GM23338 (cell line): ENCODE measurements at regions not wholly inside any gene's neighbourhood (a gene's known extent, or its start where the extent isn't known, plus 50 kb on each side); places are given as distances from the start of the nearest gene placed in this dataset.

ENCODE experiments used
- ATAC-seq: fragments of 200-7000 bp; cut with Tn5 transposase; 3 replicates; pipeline ENCODE4 v1.9.1; 2020
- DNase-seq: peaks from one replicate; pipeline ENCODE4 v3.0.0-alpha.2; 2015; ENCODE audit warnings: low spot score
- H2AFZ ChIP-seq: fragments of 200-600 bp; sonication (generic); 2 replicates; pipeline ENCODE4 v1.8.0; 2016; ENCODE audit warnings: antibody characterized with exemption, mild to moderate bottlenecking, moderate library complexity
- H3F3A ChIP-seq: fragments of 200-600 bp; sonication (generic); replicated peaks from 2 replicates; pipeline ENCODE4 v1.8.0; 2017; ENCODE audit warnings: antibody characterized with exemption, mixed run types, low read depth
- H3K27ac ChIP-seq: fragments of 200-600 bp; sonication (generic); 2 replicates; pipeline ENCODE4 v1.6.1; 2016; ENCODE audit warnings: low read depth
- H3K27me3 ChIP-seq: fragments of 200-600 bp; sonication (generic); 2 replicates; pipeline ENCODE4 v1.8.0; 2016; ENCODE audit warnings: mild to moderate bottlenecking, mixed run types, moderate library complexity; ENCODE audit not compliant: insufficient read depth
- H3K36me3 ChIP-seq: fragments of 200-600 bp; sonication (generic); 2 replicates; pipeline ENCODE4 v1.8.0; 2016; ENCODE audit warnings: mild to moderate bottlenecking; ENCODE audit not compliant: insufficient read depth
- H3K4me1 ChIP-seq: fragments of 200-600 bp; sonication (generic); 2 replicates; pipeline ENCODE4 v1.8.0; 2016; ENCODE audit warnings: mild to moderate bottlenecking, moderate library complexity; ENCODE audit not compliant: insufficient read depth
- H3K4me2 ChIP-seq: fragments of 200-600 bp; sonication (generic); 2 replicates; pipeline ENCODE4 v1.7.1; 2017; ENCODE audit warnings: mixed run types
- H3K4me3 ChIP-seq: fragments of 200-600 bp; sonication (generic); 2 replicates; pipeline ENCODE4 v1.6.1; 2016; ENCODE audit warnings: mixed run types
- H3K79me2 ChIP-seq: fragments of 200-600 bp; sonication (generic); replicated peaks from 2 replicates; pipeline ENCODE4 v1.8.0; 2017; ENCODE audit warnings: mild to moderate bottlenecking; ENCODE audit not compliant: insufficient read depth
- H3K9me2 ChIP-seq: fragments of 200-600 bp; sonication (generic); 2 replicates; pipeline ENCODE4 v1.8.0; 2017; ENCODE audit not compliant: insufficient read depth
- H4K20me1 ChIP-seq: fragments of 200-600 bp; sonication (generic); replicated peaks from 2 replicates; pipeline ENCODE4 v1.8.0; 2017; ENCODE audit warnings: mild to moderate bottlenecking; ENCODE audit not compliant: insufficient read depth
- H3K27ac Mint-ChIP-seq: 2 replicates; pipeline ENCODE4 v1.8.0; 2020; ENCODE audit warnings: inconsistent platforms, mild to moderate bottlenecking, moderate library complexity, mixed read lengths
- H3K27me3 Mint-ChIP-seq: 3 replicates; pipeline ENCODE4 v1.8.0; 2022; ENCODE audit warnings: low read depth, mild to moderate bottlenecking, moderate library complexity, mixed read lengths, inconsistent platforms; ENCODE audit not compliant: insufficient read depth, poor library complexity
- H3K36me3 Mint-ChIP-seq: 3 replicates; pipeline ENCODE4 v1.8.0; 2021; ENCODE audit warnings: low read depth, mild to moderate bottlenecking, inconsistent platforms, moderate library complexity, mixed read lengths
- H3K4me1 Mint-ChIP-seq: 3 replicates; pipeline ENCODE4 v1.8.0; 2020; ENCODE audit warnings: mild to moderate bottlenecking, inconsistent platforms, mixed read lengths
- H3K4me3 Mint-ChIP-seq: 3 replicates; pipeline ENCODE4 v1.8.0; 2021; ENCODE audit warnings: moderate library complexity, mild to moderate bottlenecking, inconsistent platforms, mixed read lengths
- H3K9me3 Mint-ChIP-seq: 3 replicates; pipeline ENCODE4 v1.8.0; 2020; ENCODE audit warnings: moderate library complexity, mild to moderate bottlenecking, inconsistent platforms, mixed read lengths
- CREB1 ChIP-seq: fragments of 250-450 bp; sonication (Bioruptor Pico); IDR thresholded peaks from 2 replicates; pipeline ENCODE4 v1.5.0; 2020; ENCODE audit warnings: low read depth, mild to moderate bottlenecking, moderate library complexity
- CTCF ChIP-seq, 2 experiments: fragments of 200-600 bp in 1 of 2; sonication (generic) in 1 of 2; conservative IDR thresholded peaks; 2 replicates each; pipeline versions ENCODE4 v1.5.1 to v1.6.1; 2016 to 2017; ENCODE audit warnings: antibody characterized with exemption in 2 of 2, low read depth in 2 of 2, mild to moderate bottlenecking in 2 of 2, moderate library complexity in 1 of 2
- EZH2 ChIP-seq: fragments of 200-600 bp; sonication (generic); IDR thresholded peaks from one replicate; pipeline ENCODE4 v1.8.0; 2017; ENCODE audit warnings: antibody characterized with exemption, mild to moderate bottlenecking, low read depth; ENCODE audit not compliant: unreplicated experiment
- EZH2phosphoT487 ChIP-seq: fragments of 200-600 bp; sonication (generic); IDR thresholded peaks from one replicate; pipeline ENCODE4 v1.8.1; 2018; ENCODE audit warnings: antibody characterized with exemption; ENCODE audit not compliant: unreplicated experiment
- JUNB ChIP-seq: IDR thresholded peaks from one replicate; pipeline ENCODE4 v1.6.1; 2016; ENCODE audit warnings: antibody characterized with exemption; ENCODE audit not compliant: unreplicated experiment
- NANOG ChIP-seq: IDR thresholded peaks from 2 replicates; pipeline ENCODE4 v1.6.1; 2016; ENCODE audit warnings: antibody characterized with exemption, borderline replicate concordance
- POLR2AphosphoS5 ChIP-seq: IDR thresholded peaks from 2 replicates; pipeline ENCODE4 v1.6.1; 2016; ENCODE audit warnings: antibody characterized with exemption, low read depth
- STAT1 ChIP-seq: IDR thresholded peaks from one replicate; pipeline ENCODE4 v1.6.1; 2016; ENCODE audit warnings: antibody characterized with exemption; ENCODE audit not compliant: unreplicated experiment
- ZNF114 ChIP-seq: fragments of 250-450 bp; sonication (Bioruptor Pico); IDR thresholded peaks from 2 replicates; pipeline ENCODE4 v1.5.0; 2020; ENCODE audit warnings: mild to moderate bottlenecking, moderate library complexity
- ZNF331 ChIP-seq: fragments of 250-450 bp; sonication (Bioruptor Pico); IDR thresholded peaks from 2 replicates; pipeline ENCODE4 v1.5.0; 2020; ENCODE audit warnings: low read depth, mild to moderate bottlenecking, moderate library complexity
- TF ChIP-seq, protein P1 (sequence below): fragments of 250-450 bp; sonication (Bioruptor Pico); IDR thresholded peaks from 2 replicates; pipeline ENCODE4 v1.5.0; 2020; ENCODE audit warnings: mild to moderate bottlenecking, moderate library complexity
- TF ChIP-seq, protein P2 (sequence below): IDR thresholded peaks from 2 replicates; pipeline ENCODE4 v1.6.1; 2016; ENCODE audit warnings: antibody characterized with exemption
- TF ChIP-seq, protein P3 (sequence below): IDR thresholded peaks from one replicate; pipeline ENCODE4 v1.6.1; 2018; ENCODE audit warnings: antibody characterized with exemption; ENCODE audit not compliant: unreplicated experiment

GRCh38 chr9:135210676-135211523 lies 123.4 kb downstream of the OLFM1 start:
- peaks cover 2% of the 10 kb centered on the region; the same call in 1 of the 3 replicates for H3K4me1 Mint-ChIP-seq
- TF ChIP-seq STAT1 (no peak), EZH2 (no peak), ZNF331 (no peak), NANOG (no peak), EZH2phosphoT487 (no peak), POLR2AphosphoS5 (no peak), JUNB (no peak), CREB1 (CRISPR knock-in tag) (no peak), ZNF114 (CRISPR knock-in tag) (no peak), CTCF (conservative IDR thresholded peaks at IDR 0.05; ENCODE audit: low read depth in 2 of 2) (no peak)
- TF ChIP-seq, protein P1, sequence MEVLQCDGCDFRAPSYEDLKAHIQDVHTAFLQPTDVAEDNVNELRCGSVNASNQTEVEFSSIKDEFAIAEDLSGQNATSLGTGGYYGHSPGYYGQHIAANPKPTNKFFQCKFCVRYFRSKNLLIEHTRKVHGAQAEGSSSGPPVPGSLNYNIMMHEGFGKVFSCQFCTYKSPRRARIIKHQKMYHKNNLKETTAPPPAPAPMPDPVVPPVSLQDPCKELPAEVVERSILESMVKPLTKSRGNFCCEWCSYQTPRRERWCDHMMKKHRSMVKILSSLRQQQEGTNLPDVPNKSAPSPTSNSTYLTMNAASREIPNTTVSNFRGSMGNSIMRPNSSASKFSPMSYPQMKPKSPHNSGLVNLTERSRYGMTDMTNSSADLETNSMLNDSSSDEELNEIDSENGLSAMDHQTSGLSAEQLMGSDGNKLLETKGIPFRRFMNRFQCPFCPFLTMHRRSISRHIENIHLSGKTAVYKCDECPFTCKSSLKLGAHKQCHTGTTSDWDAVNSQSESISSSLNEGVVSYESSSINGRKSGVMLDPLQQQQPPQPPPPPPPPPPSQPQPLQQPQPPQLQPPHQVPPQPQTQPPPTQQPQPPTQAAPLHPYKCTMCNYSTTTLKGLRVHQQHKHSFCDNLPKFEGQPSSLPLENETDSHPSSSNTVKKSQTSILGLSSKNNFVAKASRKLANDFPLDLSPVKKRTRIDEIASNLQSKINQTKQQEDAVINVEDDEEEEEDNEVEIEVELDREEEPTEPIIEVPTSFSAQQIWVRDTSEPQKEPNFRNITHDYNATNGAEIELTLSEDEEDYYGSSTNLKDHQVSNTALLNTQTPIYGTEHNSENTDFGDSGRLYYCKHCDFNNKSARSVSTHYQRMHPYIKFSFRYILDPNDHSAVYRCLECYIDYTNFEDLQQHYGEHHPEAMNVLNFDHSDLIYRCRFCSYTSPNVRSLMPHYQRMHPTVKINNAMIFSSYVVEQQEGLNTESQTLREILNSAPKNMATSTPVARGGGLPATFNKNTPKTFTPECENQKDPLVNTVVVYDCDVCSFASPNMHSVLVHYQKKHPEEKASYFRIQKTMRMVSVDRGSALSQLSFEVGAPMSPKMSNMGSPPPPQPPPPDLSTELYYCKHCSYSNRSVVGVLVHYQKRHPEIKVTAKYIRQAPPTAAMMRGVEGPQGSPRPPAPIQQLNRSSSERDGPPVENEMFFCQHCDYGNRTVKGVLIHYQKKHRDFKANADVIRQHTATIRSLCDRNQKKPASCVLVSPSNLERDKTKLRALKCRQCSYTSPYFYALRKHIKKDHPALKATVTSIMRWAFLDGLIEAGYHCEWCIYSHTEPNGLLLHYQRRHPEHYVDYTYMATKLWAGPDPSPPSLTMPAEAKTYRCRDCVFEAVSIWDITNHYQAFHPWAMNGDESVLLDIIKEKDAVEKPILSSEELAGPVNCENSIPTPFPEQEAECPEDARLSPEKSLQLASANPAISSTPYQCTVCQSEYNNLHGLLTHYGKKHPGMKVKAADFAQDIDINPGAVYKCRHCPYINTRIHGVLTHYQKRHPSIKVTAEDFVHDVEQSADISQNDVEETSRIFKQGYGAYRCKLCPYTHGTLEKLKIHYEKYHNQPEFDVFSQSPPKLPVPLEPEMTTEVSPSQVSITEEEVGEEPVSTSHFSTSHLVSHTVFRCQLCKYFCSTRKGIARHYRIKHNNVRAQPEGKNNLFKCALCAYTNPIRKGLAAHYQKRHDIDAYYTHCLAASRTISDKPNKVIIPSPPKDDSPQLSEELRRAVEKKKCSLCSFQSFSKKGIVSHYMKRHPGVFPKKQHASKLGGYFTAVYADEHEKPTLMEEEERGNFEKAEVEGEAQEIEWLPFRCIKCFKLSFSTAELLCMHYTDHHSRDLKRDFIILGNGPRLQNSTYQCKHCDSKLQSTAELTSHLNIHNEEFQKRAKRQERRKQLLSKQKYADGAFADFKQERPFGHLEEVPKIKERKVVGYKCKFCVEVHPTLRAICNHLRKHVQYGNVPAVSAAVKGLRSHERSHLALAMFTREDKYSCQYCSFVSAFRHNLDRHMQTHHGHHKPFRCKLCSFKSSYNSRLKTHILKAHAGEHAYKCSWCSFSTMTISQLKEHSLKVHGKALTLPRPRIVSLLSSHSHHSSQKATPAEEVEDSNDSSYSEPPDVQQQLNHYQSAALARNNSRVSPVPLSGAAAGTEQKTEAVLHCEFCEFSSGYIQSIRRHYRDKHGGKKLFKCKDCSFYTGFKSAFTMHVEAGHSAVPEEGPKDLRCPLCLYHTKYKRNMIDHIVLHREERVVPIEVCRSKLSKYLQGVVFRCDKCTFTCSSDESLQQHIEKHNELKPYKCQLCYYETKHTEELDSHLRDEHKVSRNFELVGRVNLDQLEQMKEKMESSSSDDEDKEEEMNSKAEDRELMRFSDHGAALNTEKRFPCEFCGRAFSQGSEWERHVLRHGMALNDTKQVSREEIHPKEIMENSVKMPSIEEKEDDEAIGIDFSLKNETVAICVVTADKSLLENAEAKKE (CRISPR knock-in tag), result no peak
- TF ChIP-seq, protein P2, sequence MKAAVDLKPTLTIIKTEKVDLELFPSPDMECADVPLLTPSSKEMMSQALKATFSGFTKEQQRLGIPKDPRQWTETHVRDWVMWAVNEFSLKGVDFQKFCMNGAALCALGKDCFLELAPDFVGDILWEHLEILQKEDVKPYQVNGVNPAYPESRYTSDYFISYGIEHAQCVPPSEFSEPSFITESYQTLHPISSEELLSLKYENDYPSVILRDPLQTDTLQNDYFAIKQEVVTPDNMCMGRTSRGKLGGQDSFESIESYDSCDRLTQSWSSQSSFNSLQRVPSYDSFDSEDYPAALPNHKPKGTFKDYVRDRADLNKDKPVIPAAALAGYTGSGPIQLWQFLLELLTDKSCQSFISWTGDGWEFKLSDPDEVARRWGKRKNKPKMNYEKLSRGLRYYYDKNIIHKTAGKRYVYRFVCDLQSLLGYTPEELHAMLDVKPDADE, result no peak
- TF ChIP-seq, protein P3, sequence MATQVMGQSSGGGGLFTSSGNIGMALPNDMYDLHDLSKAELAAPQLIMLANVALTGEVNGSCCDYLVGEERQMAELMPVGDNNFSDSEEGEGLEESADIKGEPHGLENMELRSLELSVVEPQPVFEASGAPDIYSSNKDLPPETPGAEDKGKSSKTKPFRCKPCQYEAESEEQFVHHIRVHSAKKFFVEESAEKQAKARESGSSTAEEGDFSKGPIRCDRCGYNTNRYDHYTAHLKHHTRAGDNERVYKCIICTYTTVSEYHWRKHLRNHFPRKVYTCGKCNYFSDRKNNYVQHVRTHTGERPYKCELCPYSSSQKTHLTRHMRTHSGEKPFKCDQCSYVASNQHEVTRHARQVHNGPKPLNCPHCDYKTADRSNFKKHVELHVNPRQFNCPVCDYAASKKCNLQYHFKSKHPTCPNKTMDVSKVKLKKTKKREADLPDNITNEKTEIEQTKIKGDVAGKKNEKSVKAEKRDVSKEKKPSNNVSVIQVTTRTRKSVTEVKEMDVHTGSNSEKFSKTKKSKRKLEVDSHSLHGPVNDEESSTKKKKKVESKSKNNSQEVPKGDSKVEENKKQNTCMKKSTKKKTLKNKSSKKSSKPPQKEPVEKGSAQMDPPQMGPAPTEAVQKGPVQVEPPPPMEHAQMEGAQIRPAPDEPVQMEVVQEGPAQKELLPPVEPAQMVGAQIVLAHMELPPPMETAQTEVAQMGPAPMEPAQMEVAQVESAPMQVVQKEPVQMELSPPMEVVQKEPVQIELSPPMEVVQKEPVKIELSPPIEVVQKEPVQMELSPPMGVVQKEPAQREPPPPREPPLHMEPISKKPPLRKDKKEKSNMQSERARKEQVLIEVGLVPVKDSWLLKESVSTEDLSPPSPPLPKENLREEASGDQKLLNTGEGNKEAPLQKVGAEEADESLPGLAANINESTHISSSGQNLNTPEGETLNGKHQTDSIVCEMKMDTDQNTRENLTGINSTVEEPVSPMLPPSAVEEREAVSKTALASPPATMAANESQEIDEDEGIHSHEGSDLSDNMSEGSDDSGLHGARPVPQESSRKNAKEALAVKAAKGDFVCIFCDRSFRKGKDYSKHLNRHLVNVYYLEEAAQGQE, result no peak
- H3K27me3 Mint-ChIP-seq, result peaks cover 15% of the 10 kb centered on the region
- ATAC-seq (no peak), DNase-seq (no peak)
- Histone ChIP-seq H3K79me2 (no peaks in the 10 kb centered on the region), H3K4me3 (no peak overlapping the region), H3K27ac (no peak overlapping the region), H3K4me2 (no peak overlapping the region), H3K27me3 (no peaks in the 10 kb centered on the region), H4K20me1 (no peaks in the 10 kb centered on the region), H2AFZ (no peak overlapping the region), H3F3A (no peaks in the 10 kb centered on the region), H3K4me1 (no peaks in the 10 kb centered on the region), H3K9me2 (no peaks in the 10 kb centered on the region), H3K36me3 (no peaks in the 10 kb centered on the region)
- peaks cover 12% of the 10 kb centered on the region; the same call in 1 of the 3 replicates for H3K36me3 Mint-ChIP-seq
- H3K27ac Mint-ChIP-seq, result no peak overlapping the region
- H3K9me3 Mint-ChIP-seq, result peaks cover 23% of the 10 kb centered on the region
- H3K4me3 Mint-ChIP-seq, result no peak overlapping the region
